Endothelial cell of umbilical vein (primary cell): ENCODE measurements at regions not wholly inside any gene's neighbourhood (a gene's known extent, or its start where the extent isn't known, plus 50 kb on each side); places are given as distances from the start of the nearest gene placed in this dataset.
"Not testable (repeated sequence)": the region's sequence is repeated elsewhere in the genome, so short reads cannot be mapped to it uniquely, and the experiment has no call there.

Experiments used
- BruUV-seq: library from RNA; stranded (reverse); fragments of 400-500 nt; replicated peaks from 2 replicates; lab custom pipeline; 2021; lab: Mats Ljungman, UMichigan
- CTCF ChIA-PET: fragments of 300-600, 350-600 bp; sonication (Branson Sonifier 250); formaldehyde crosslinking; loops from one replicate; lab custom pipeline; 2021; ENCODE audit warnings: antibody characterized with exemption, inconsistent platforms; lab: Charles Lee
- POLR2A ChIA-PET: fragments of 300-600, 350-600 bp; sonication (Branson Sonifier 250); formaldehyde crosslinking; loops from one replicate; lab custom pipeline; 2021; ENCODE audit warnings: antibody characterized with exemption, inconsistent platforms; lab: Charles Lee
- DNase-seq: peaks from one replicate; pipeline ENCODE4 v3.0.0-alpha.2; 2011; ENCODE audit warnings: low read depth, low spot score
- FAIRE-seq: peaks from 2 replicates; lab custom pipeline; 2011; peaks lifted over from hg19 to GRCh38; lab: Jason Lieb, UNC
- H2AFZ ChIP-seq: 2 replicates; pipeline ENCODE4 v1.6.0; 2012; ENCODE audit warnings: low read depth, low read length, control low read depth, inconsistent platforms
- H3K27ac ChIP-seq: 2 replicates; pipeline ENCODE4 v1.5.1; 2011; ENCODE audit warnings: low read depth, mild to moderate bottlenecking, control low read depth, low read length, moderate library complexity; ENCODE audit not compliant: insufficient read depth
- H3K27me3 ChIP-seq, 2 experiments: 2 replicates each; pipeline versions ENCODE4 v1.6.0 to v1.6.1; 2011; ENCODE audit warnings: low read length in 2 of 2, mixed read lengths in 1 of 2; ENCODE audit not compliant: control insufficient read depth in 2 of 2, insufficient read depth in 2 of 2
- H3K36me3 ChIP-seq, 2 experiments: 2 replicates in 1 of 2; 3 replicates in 1 of 2; pipeline ENCODE4 v1.5.1; 2011; ENCODE audit warnings: low read length in 2 of 2, mild to moderate bottlenecking in 1 of 2, moderate library complexity in 1 of 2; ENCODE audit not compliant: control insufficient read depth in 2 of 2, insufficient read depth in 2 of 2; ENCODE audit errors: extremely low read depth in 1 of 2
- H3K4me1 ChIP-seq: 3 replicates; pipeline ENCODE4 v1.5.1; 2011; ENCODE audit warnings: mild to moderate bottlenecking, low read length; ENCODE audit not compliant: control insufficient read depth, insufficient read depth; ENCODE audit errors: extremely low read depth
- H3K4me2 ChIP-seq: 2 replicates; pipeline ENCODE4 v1.6.1; 2011; ENCODE audit warnings: low read length, control low read depth, mixed read lengths; ENCODE audit not compliant: insufficient read depth
- H3K4me3 ChIP-seq, 3 experiments: fragments of 200-600 bp in 1 of 3; sonication (generic), shearing (Covaris generic) in 1 of 3; replicated peaks in 1 of 3; 2 replicates each; pipeline ENCODE4 v1.5.1; 2011 to 2016; ENCODE audit warnings: control low read depth in 3 of 3, low read length in 3 of 3, mild to moderate bottlenecking in 2 of 3, inconsistent platforms in 1 of 3, low read depth in 1 of 3, moderate library complexity in 1 of 3; ENCODE audit not compliant: insufficient read depth in 1 of 3
- H3K79me2 ChIP-seq: 2 replicates; pipeline ENCODE4 v1.6.0; 2012; ENCODE audit warnings: low read length, inconsistent platforms; ENCODE audit not compliant: control insufficient read depth, insufficient read depth
- H3K9ac ChIP-seq: replicated peaks from 2 replicates; pipeline ENCODE3; 2011; ENCODE audit warnings: low read length, control low read depth; ENCODE audit not compliant: insufficient read depth; ENCODE audit errors: extremely low read depth
- H3K9me1 ChIP-seq: replicated peaks from 3 replicates; pipeline ENCODE4 v1.6.0; 2011; ENCODE audit warnings: mild to moderate bottlenecking, low read length; ENCODE audit not compliant: control insufficient read depth, insufficient read depth; ENCODE audit errors: extremely low read depth
- H3K9me3 ChIP-seq: replicated peaks from 2 replicates; pipeline ENCODE4 v1.5.1; 2012; ENCODE audit warnings: low read length, inconsistent platforms; ENCODE audit not compliant: control insufficient read depth, insufficient read depth
- H4K20me1 ChIP-seq: replicated peaks from 2 replicates; pipeline ENCODE3; 2011; ENCODE audit warnings: mild to moderate bottlenecking, low read length; ENCODE audit not compliant: control insufficient read depth, insufficient read depth; ENCODE audit errors: extremely low read depth
- EZH2 ChIP-seq: IDR thresholded peaks from 2 replicates; pipeline ENCODE4 v1.6.1; 2012; ENCODE audit warnings: borderline replicate concordance, low read depth, mild to moderate bottlenecking, moderate library complexity, low read length, inconsistent platforms; ENCODE audit not compliant: severe bottlenecking
- GATA2 ChIP-seq: IDR thresholded peaks from 2 replicates; pipeline ENCODE4 v1.7.0; 2011; ENCODE audit warnings: low read depth, mild to moderate bottlenecking, moderate library complexity, mixed read lengths, low read length; ENCODE audit not compliant: insufficient read length, insufficient read depth
- JUN ChIP-seq: IDR thresholded peaks from 2 replicates; pipeline ENCODE4 v1.6.1; 2011; ENCODE audit warnings: borderline replicate concordance, low read depth; ENCODE audit not compliant: insufficient read length, insufficient read depth
- MYC ChIP-seq: IDR thresholded peaks from one replicate; pipeline ENCODE4 v1.6.1; 2011; ENCODE audit warnings: mild to moderate bottlenecking, low read depth, low read length
- POLR2AphosphoS5 ChIP-seq: IDR thresholded peaks from 2 replicates; pipeline ENCODE4 v1.6.1; 2012; ENCODE audit warnings: low read depth, mild to moderate bottlenecking, control low read depth, low read length, moderate library complexity; ENCODE audit not compliant: insufficient read depth
- dilution Hi-C: fragments of 300-500 bp; cut with MboI; formaldehyde crosslinking; loops from one replicate; pipeline ENCODE4 v1.15.0; 2019; ENCODE audit warnings: low sequenced_read_pairs; ENCODE audit not compliant: extremely low pct_ligation_motif_present
- intact Hi-C: fragments of 100-400 bp; cut with micrococcal nuclease; formaldehyde crosslinking; loops from one replicate; pipeline ENCODE4 v1.10.0; 2022

- Histone ChIP-seq H3K9ac (no peak overlapping the region), H3K27ac (no peak overlapping the region), H3K4me3 (no peak overlapping the region), H3K9me3 (no peaks in the 10 kb centered on the region), H3K9me1 (no peaks in the 10 kb centered on the region), H3K4me2 (no peak overlapping the region), H3K79me2 (no peaks in the 10 kb centered on the region), H4K20me1 (no peaks in the 10 kb centered on the region), H3K4me1 (no peaks in the 10 kb centered on the region), H2AFZ (no peak overlapping the region), H3K36me3 (no peaks in the 10 kb centered on the region), H3K27me3 (no peaks in the 10 kb centered on the region)
- dilution Hi-C loops: no loop called here
- ChIA-PET CTCF (no interaction called here), POLR2A (no interaction called here)
- DNase-seq (no peak), FAIRE-seq (no peak)
- intact Hi-C loops: no loop called here
- TF ChIP-seq POLR2AphosphoS5 (no peak), EZH2 (no peak), MYC (no peak), JUN (no peak), GATA2 (no peak)
- BruUV-seq: no TSS peak
These were observed 255.2 kb upstream of the POT1 start for GRCh38 chr7:125184801-125185200.

DNA sequence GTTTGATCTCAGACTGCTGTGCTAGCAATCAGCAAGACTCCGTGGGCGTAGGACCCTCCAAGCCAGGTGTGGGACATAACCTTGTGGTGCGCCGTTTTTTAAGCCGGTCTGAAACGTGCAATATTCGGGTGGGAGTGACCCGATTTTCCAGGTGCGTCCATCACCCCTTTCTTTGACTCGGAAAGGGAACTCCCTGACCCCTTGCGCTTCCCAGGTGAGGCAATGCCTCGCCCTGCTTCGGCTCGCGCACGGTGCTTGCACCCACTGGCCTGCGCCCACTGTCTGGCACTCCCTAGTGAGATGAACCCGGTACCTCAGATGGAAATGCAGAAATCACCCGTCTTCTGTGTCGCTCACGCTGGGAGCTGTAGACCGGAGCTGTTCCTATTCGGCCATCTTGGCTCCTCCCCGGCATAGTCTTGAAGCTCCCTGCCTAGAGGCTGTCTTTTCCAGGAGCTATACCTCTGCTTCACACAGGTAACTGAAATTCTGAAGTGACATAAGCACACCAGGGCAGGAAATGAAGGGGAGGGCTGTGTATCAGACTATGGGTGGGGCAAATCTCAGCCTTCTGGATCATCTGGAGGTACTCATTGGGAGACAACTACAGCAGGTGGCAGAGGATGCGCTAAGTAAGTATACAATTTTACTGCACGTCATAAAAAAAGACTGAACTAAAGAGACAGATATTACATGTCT, 252.1 kb upstream of the POT1 start:
- CTCF ChIA-PET, POLR2A ChIA-PET, H3K9me1 ChIP-seq, H3K9me3 ChIP-seq, H3K4me2 ChIP-seq, H3K27ac ChIP-seq, H3K9ac ChIP-seq, H3K27me3 ChIP-seq, H3K79me2 ChIP-seq, H2AFZ ChIP-seq, BruUV-seq, H3K4me1 ChIP-seq, H3K36me3 ChIP-seq, dilution Hi-C loops, FAIRE-seq, intact Hi-C loops, H4K20me1 ChIP-seq, DNase-seq, H3K4me3 ChIP-seq: not testable (repeated sequence)
